Astrocyte (in vitro differentiated cells and primary cell): ENCODE measurements at regions not wholly inside any gene's neighbourhood (a gene's known extent, or its start where the extent isn't known, plus 50 kb on each side); places are given as distances from the start of the nearest gene placed in this dataset.
"Not testable (repeated sequence)": the region's sequence is repeated elsewhere in the genome, so short reads cannot be mapped to it uniquely, and the experiment has no call there.

ENCODE experiments used
- DNase-seq: peaks from one replicate; pipeline ENCODE4 v3.0.0-alpha.2; 2010; ENCODE audit warnings: low read depth
- FAIRE-seq: peaks from 2 replicates; lab custom pipeline; 2011; peaks lifted over from hg19 to GRCh38; lab: Jason Lieb, UNC
- H2AFZ ChIP-seq: 2 replicates; pipeline ENCODE4 v1.6.0; 2012; ENCODE audit warnings: low read depth, low read length, inconsistent platforms
- H3K27ac ChIP-seq: 2 replicates; pipeline ENCODE4 v1.5.1; 2011; ENCODE audit warnings: low read depth, low read length, inconsistent platforms
- H3K27me3 ChIP-seq: 2 replicates; pipeline ENCODE4 v1.6.0; 2011; ENCODE audit warnings: low read length, inconsistent platforms; ENCODE audit not compliant: insufficient read depth
- H3K36me3 ChIP-seq: 2 replicates; pipeline ENCODE4 v1.5.1; 2011; ENCODE audit warnings: low read length, inconsistent platforms; ENCODE audit not compliant: insufficient read depth
- H3K4me1 ChIP-seq: 2 replicates; pipeline ENCODE4 v1.5.1; 2011; ENCODE audit warnings: low read length, inconsistent platforms; ENCODE audit not compliant: insufficient read depth
- H3K4me2 ChIP-seq: 2 replicates; pipeline ENCODE4 v1.6.0; 2012; ENCODE audit warnings: low read length, inconsistent platforms
- H3K4me3 ChIP-seq: 2 replicates; pipeline ENCODE4 v1.5.1; 2011; ENCODE audit warnings: low read depth, mild to moderate bottlenecking, low read length, inconsistent platforms; ENCODE audit not compliant: insufficient read depth
- H3K79me2 ChIP-seq: 2 replicates; pipeline ENCODE4 v1.6.0; 2012; ENCODE audit warnings: mild to moderate bottlenecking, low read length, inconsistent platforms; ENCODE audit not compliant: insufficient read depth
- H3K9ac ChIP-seq: 2 replicates; pipeline ENCODE4 v1.6.0; 2012; ENCODE audit warnings: mild to moderate bottlenecking, low read length, inconsistent platforms
- H3K9me3 ChIP-seq: 2 replicates; pipeline ENCODE4 v1.5.1; 2012; ENCODE audit warnings: low read depth, mild to moderate bottlenecking, low read length, inconsistent platforms; ENCODE audit not compliant: insufficient read depth
- H4K20me1 ChIP-seq: 2 replicates; pipeline ENCODE4 v1.6.0; 2012; ENCODE audit warnings: low read length, inconsistent platforms; ENCODE audit not compliant: insufficient read depth
- H3K27ac Mint-ChIP-seq: one replicate; pipeline ENCODE4 v1.8.0; 2021; ENCODE audit warnings: mild to moderate bottlenecking, mixed read lengths; ENCODE audit not compliant: unreplicated experiment
- H3K27me3 Mint-ChIP-seq: one replicate; pipeline ENCODE4 v1.8.0; 2021; ENCODE audit warnings: low read depth, mixed read lengths; ENCODE audit not compliant: unreplicated experiment
- H3K36me3 Mint-ChIP-seq: one replicate; pipeline ENCODE4 v1.8.0; 2021; ENCODE audit warnings: low read depth, mixed read lengths; ENCODE audit not compliant: unreplicated experiment
- H3K4me1 Mint-ChIP-seq: one replicate; pipeline ENCODE4 v1.8.0; 2021; ENCODE audit warnings: low read depth, mixed read lengths; ENCODE audit not compliant: unreplicated experiment
- H3K4me3 Mint-ChIP-seq: one replicate; pipeline ENCODE4 v1.8.0; 2021; ENCODE audit warnings: mild to moderate bottlenecking, moderate library complexity, mixed read lengths; ENCODE audit not compliant: unreplicated experiment
- H3K9me3 Mint-ChIP-seq: one replicate; pipeline ENCODE4 v1.8.0; 2021; ENCODE audit warnings: mild to moderate bottlenecking, mixed read lengths; ENCODE audit not compliant: unreplicated experiment
- CTCF ChIP-seq: IDR thresholded peaks from 2 replicates; pipeline ENCODE4 v1.5.1; 2011; ENCODE audit warnings: low read depth, mild to moderate bottlenecking, inconsistent platforms, low read length, moderate library complexity; ENCODE audit not compliant: insufficient read depth
- EZH2 ChIP-seq: IDR thresholded peaks from 2 replicates; pipeline ENCODE4 v1.6.1; 2012; ENCODE audit warnings: mild to moderate bottlenecking, low read length, inconsistent platforms; ENCODE audit not compliant: insufficient read depth

GRCh38 chrX:122219735-122220134 is 964.3 kb upstream of the GRIA3 start:
- Mint-ChIP-seq H3K9me3 (peaks cover 2% of the 10 kb centered on the region), H3K27me3 (peaks cover 9% of the 10 kb centered on the region), H3K36me3 (no peaks in the 10 kb centered on the region), H3K4me1 (peaks cover 3% of the 10 kb centered on the region), H3K4me3 (no peak overlapping the region), H3K27ac (no peak overlapping the region)
- Histone ChIP-seq H3K79me2 (no peaks in the 10 kb centered on the region), H4K20me1 (no peaks in the 10 kb centered on the region), H2AFZ (no peak overlapping the region), H3K27me3 (no peaks in the 10 kb centered on the region), H3K9ac (no peak overlapping the region), H3K4me3 (no peak overlapping the region), H3K4me2 (no peak overlapping the region), H3K4me1 (no peaks in the 10 kb centered on the region), H3K36me3 (no peaks in the 10 kb centered on the region), H3K9me3 (no peaks in the 10 kb centered on the region), H3K27ac (no peak overlapping the region)
- peak; percentile 92 for FAIRE-seq
- no peak for TF ChIP-seq CTCF
- TF ChIP-seq EZH2: no peak
- no peak for DNase-seq

GRCh38 chrX:122220644-122221373 is 963.3 kb upstream of the GRIA3 start:
- no peaks in the 10 kb centered on the region for H3K9me3 Mint-ChIP-seq
- Histone ChIP-seq H2AFZ (no peak overlapping the region), H4K20me1 (no peaks in the 10 kb centered on the region), H3K4me2 (no peak overlapping the region), H3K4me3 (no peak overlapping the region), H3K9ac (no peak overlapping the region), H3K36me3 (no peaks in the 10 kb centered on the region), H3K27ac (no peak overlapping the region), H3K27me3 (no peaks in the 10 kb centered on the region), H3K79me2 (no peaks in the 10 kb centered on the region), H3K4me1 (no peaks in the 10 kb centered on the region), H3K9me3 (no peaks in the 10 kb centered on the region)
- H3K27me3 Mint-ChIP-seq: peaks cover 9% of the 10 kb centered on the region
- FAIRE-seq: no peak
- H3K4me1 Mint-ChIP-seq: peaks cover 3% of the 10 kb centered on the region
- no peak overlapping the region for H3K27ac Mint-ChIP-seq
- no peaks in the 10 kb centered on the region for H3K36me3 Mint-ChIP-seq
- H3K4me3 Mint-ChIP-seq: no peak overlapping the region
- TF ChIP-seq EZH2: no peak
- TF ChIP-seq CTCF: no peak
- no peak for DNase-seq

GRCh38 chrX:122221810-122222209 is 962.3 kb upstream of the GRIA3 start:
- H3K4me1 Mint-ChIP-seq, FAIRE-seq, H3K4me3 Mint-ChIP-seq, H3K27ac ChIP-seq, H3K36me3 ChIP-seq, H3K4me2 ChIP-seq, H3K27me3 Mint-ChIP-seq, H2AFZ ChIP-seq, H3K9me3 ChIP-seq, H3K4me3 ChIP-seq, H3K27me3 ChIP-seq, H3K79me2 ChIP-seq, H4K20me1 ChIP-seq, H3K9ac ChIP-seq, H3K27ac Mint-ChIP-seq, H3K36me3 Mint-ChIP-seq, H3K4me1 ChIP-seq, H3K9me3 Mint-ChIP-seq, DNase-seq: not testable (repeated sequence)

- H3K9ac ChIP-seq, H3K27me3 ChIP-seq, H3K9me3 Mint-ChIP-seq, H3K4me1 Mint-ChIP-seq, H3K9me3 ChIP-seq, H3K27ac Mint-ChIP-seq, H3K4me1 ChIP-seq, H3K27ac ChIP-seq, FAIRE-seq, H3K79me2 ChIP-seq, H3K36me3 Mint-ChIP-seq, H4K20me1 ChIP-seq, H2AFZ ChIP-seq, H3K4me3 ChIP-seq, H3K4me3 Mint-ChIP-seq, H3K4me2 ChIP-seq, H3K36me3 ChIP-seq, H3K27me3 Mint-ChIP-seq: not testable (repeated sequence)
- DNase-seq: peak; percentile 26
Observed at GRCh38 chrX:122224137-122224536, 959.9 kb upstream of the GRIA3 start.
